Calu3 (cell line): ENCODE measurements at regions not wholly inside any gene's neighbourhood (a gene's known extent, or its start where the extent isn't known, plus 50 kb on each side); places are given as distances from the start of the nearest gene placed in this dataset.

Experiments used
- BruUV-seq: library from RNA; stranded (reverse); fragments of 400-500 nt; replicated peaks from 2 replicates; lab custom pipeline; 2021; lab: Mats Ljungman, UMichigan
- CTCF ChIA-PET: fragments of 300-600 bp; sonication (Branson Sonifier 250); formaldehyde crosslinking; loops from one replicate; lab custom pipeline; 2022; ENCODE audit warnings: antibody characterized with exemption; lab: Charles Lee
- DNase-seq: peaks from one replicate; pipeline ENCODE4 v3.0.0; 2022
- H3K27ac Mint-ChIP-seq: one replicate; pipeline ENCODE4 v1.8.0; 2022; ENCODE audit warnings: mixed read lengths; ENCODE audit not compliant: unreplicated experiment
- H3K27me3 Mint-ChIP-seq: one replicate; pipeline ENCODE4 v1.8.0; 2022; ENCODE audit warnings: mixed read lengths; ENCODE audit not compliant: unreplicated experiment
- H3K36me3 Mint-ChIP-seq: one replicate; pipeline ENCODE4 v1.8.0; 2022; ENCODE audit warnings: mild to moderate bottlenecking, moderate library complexity, mixed read lengths; ENCODE audit not compliant: insufficient read depth, unreplicated experiment
- H3K4me1 Mint-ChIP-seq: one replicate; pipeline ENCODE4 v1.8.0; 2022; ENCODE audit warnings: mild to moderate bottlenecking, low read depth, mixed read lengths; ENCODE audit not compliant: unreplicated experiment
- H3K4me3 Mint-ChIP-seq: one replicate; pipeline ENCODE4 v1.8.0; 2022; ENCODE audit warnings: mild to moderate bottlenecking, low read depth, moderate library complexity, mixed read lengths; ENCODE audit not compliant: unreplicated experiment
- H3K9me3 Mint-ChIP-seq: one replicate; pipeline ENCODE4 v1.8.0; 2022; ENCODE audit warnings: low read depth, mixed read lengths; ENCODE audit not compliant: unreplicated experiment
- CTCF ChIP-seq: fragments of 200-600 bp; IDR thresholded peaks from one replicate; pipeline ENCODE4 v1.8.0; 2022; ENCODE audit warnings: antibody characterized with exemption; ENCODE audit not compliant: unreplicated experiment
- intact Hi-C: fragments of 100-400 bp; cut with micrococcal nuclease; formaldehyde crosslinking; loops from one replicate; pipeline ENCODE4 v1.10.0; 2022; ENCODE audit not compliant: unreplicated experiment

GRCh38 chr13:73244467-73244866 lies 185.7 kb downstream of the KLF5 start:
- TF ChIP-seq CTCF = no peak

DNA sequence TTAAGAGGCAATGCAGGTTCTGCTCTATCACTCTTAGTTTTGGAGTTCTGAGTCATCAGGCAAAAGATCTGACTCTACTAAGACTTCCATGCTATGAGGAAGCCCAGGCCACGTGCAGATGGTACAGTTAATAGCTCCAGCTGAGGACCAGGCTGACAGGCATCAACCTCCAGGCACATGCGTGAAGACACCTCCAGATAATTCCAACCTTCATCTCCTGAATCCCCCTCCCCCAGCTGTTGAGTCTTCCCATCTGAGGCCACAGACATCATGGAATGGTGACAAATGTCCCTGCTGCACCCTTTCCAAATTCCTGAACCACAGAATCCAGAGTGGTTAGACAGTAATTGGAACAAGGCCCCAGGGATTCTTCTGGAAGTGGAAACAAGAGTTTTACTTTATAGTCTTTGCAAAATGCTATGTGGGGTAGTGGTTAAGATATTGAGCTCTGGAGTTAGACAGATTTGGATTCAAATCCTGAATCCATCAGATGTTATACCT lies 183.8 kb downstream of the KLF5 start:
- intact Hi-C loops = no loop called here
- Mint-ChIP-seq H3K4me3 (no peak overlapping the region), H3K27ac (no peak overlapping the region), H3K36me3 (peaks cover 11% of the 10 kb centered on the region), H3K9me3 (peaks cover 3% of the 10 kb centered on the region), H3K27me3 (no peaks in the 10 kb centered on the region), H3K4me1 (peaks cover 7% of the 10 kb centered on the region)
- CTCF ChIA-PET = no interaction called here
- no peak for DNase-seq
- no TSS peak for BruUV-seq
- TF ChIP-seq CTCF = no peak

More at GRCh38 chr13:73244467-73244866, 185.7 kb downstream of the KLF5 start:
- Mint-ChIP-seq H3K9me3 (peaks cover 3% of the 10 kb centered on the region), H3K27me3 (no peaks in the 10 kb centered on the region), H3K4me3 (no peak overlapping the region), H3K4me1 (peaks cover 11% of the 10 kb centered on the region), H3K27ac (peak overlapping the region; percentile 83), H3K36me3 (peaks cover 11% of the 10 kb centered on the region)
- BruUV-seq = no TSS peak
- CTCF ChIA-PET = no interaction called here
- no peak for DNase-seq
- intact Hi-C loops = loop anchor here (2.0 kb wide), 1 partner anchor 28 kb away; no protein-coding TSS in a partner anchor

DNA sequence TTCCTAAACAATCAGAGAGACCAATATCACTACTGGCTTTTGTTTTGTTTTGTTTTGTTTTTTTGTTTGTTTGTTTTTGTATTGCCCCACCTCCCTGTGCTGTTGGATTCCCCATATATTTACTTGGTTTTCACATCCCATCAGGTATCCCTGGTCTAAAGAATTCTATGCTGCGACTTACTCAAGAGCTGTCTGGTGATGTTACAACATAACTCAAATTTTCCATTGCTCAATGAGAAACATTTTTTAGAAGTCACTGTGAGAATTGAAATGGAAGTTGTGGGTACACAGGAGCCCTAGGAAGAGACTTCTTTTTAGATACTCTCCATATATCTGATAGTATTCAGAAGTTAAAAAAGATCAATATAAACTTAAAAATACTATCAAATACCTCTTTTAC lies 181.4 kb downstream of the KLF5 start:
- Mint-ChIP-seq H3K4me3 (no peak overlapping the region), H3K36me3 (peaks cover 5% of the 10 kb centered on the region), H3K27ac (peak overlapping the region; percentile 65), H3K9me3 (no peaks in the 10 kb centered on the region), H3K27me3 (no peaks in the 10 kb centered on the region), H3K4me1 (no peaks in the 10 kb centered on the region)
- intact Hi-C loops = no loop called here
- no peak for DNase-seq
- TF ChIP-seq CTCF = no peak
- BruUV-seq = no TSS peak
- CTCF ChIA-PET = no interaction called here

DNA sequence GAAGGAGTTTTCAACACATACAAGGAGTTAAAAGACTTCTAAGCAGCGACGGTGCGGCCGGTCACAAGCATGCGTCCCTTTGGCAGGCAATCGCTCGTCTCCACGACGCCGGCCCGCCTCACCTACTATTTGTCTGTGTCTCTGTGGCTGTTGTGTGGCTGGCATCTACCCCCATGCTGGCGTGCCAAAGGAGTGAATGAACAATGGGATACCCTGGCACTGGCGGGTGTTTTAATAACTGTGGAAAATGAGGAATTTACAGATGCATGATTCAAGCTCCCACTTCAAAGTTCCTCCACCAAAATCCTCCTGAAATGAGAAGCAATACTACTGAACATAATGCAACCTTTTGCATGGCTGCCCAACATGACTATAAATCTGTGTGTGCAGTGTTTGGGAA lies 176.6 kb downstream of the KLF5 start:
- Mint-ChIP-seq H3K4me3 (no peak overlapping the region), H3K27me3 (no peaks in the 10 kb centered on the region), H3K4me1 (no peaks in the 10 kb centered on the region), H3K9me3 (no peaks in the 10 kb centered on the region), H3K36me3 (no peaks in the 10 kb centered on the region), H3K27ac (no peak overlapping the region)
- intact Hi-C loops = no loop called here
- no TSS peak for BruUV-seq
- CTCF ChIA-PET = no interaction called here
- DNase-seq = no peak
- TF ChIP-seq CTCF = no peak
